ENCODE measurements at regions not wholly inside any gene's neighbourhood (a gene's known extent, or its start where the extent isn't known, plus 50 kb on each side); places are given as distances from the start of the nearest gene placed in this dataset.

- Histone ChIP-seq H3K4me1 (ENCODE audit: insufficient read depth) (no peaks in the 10 kb centered on the region), H3K79me2 (replicated peaks; ENCODE audit: insufficient read depth) (no peaks in the 10 kb centered on the region), H4K20me1 (replicated peaks; ENCODE audit: insufficient read depth) (no peaks in the 10 kb centered on the region), H3F3A (replicated peaks; ENCODE audit: low read depth) (no peaks in the 10 kb centered on the region), H3K4me2 (no peak overlapping the region), H3K36me3 (ENCODE audit: insufficient read depth) (no peaks in the 10 kb centered on the region), H3K9me2 (ENCODE audit: insufficient read depth) (no peaks in the 10 kb centered on the region; the same call in 1 of the 2 replicates), H3K27ac (ENCODE audit: low read depth) (no peak overlapping the region), H2AFZ (no peak overlapping the region), H3K27me3 (ENCODE audit: insufficient read depth) (no peaks in the 10 kb centered on the region), H3K4me3 (no peak overlapping the region)
- Mint-ChIP-seq H3K27ac (no peak overlapping the region), H3K4me1 (no peaks in the 10 kb centered on the region), H3K4me3 (no peak overlapping the region), H3K9me3 (peaks cover 95% of the 10 kb centered on the region), H3K36me3 (ENCODE audit: low read depth) (peaks cover 35% of the 10 kb centered on the region), H3K27me3 (ENCODE audit: insufficient read depth, low read depth, poor library complexity) (peaks cover 1% of the 10 kb centered on the region)
- TF ChIP-seq NANOG (IDR thresholded peaks at IDR 0.05; ENCODE audit: borderline replicate concordance): no peak
- TF ChIP-seq ZNF114 (CRISPR knock-in tag; IDR thresholded peaks at IDR 0.05): no peak
- no peak for TF ChIP-seq ETS1 (IDR thresholded peaks at IDR 0.05)
- no peak for ATAC-seq
- no peak for DNase-seq (ENCODE audit: low spot score)
Observed at GRCh38 chr12:127761880-127762279, 505.1 kb upstream of the TMEM132C start.

- H3K4me1 ChIP-seq (ENCODE audit: insufficient read depth): no peaks in the 10 kb centered on the region
- ATAC-seq (no peak), DNase-seq (ENCODE audit: low spot score) (no peak)
- H3K79me2 ChIP-seq (replicated peaks; ENCODE audit: insufficient read depth): no peaks in the 10 kb centered on the region
- H3F3A ChIP-seq (replicated peaks; ENCODE audit: low read depth): no peaks in the 10 kb centered on the region
- H3K9me2 ChIP-seq (ENCODE audit: insufficient read depth): no peaks in the 10 kb centered on the region
- Mint-ChIP-seq H3K4me1 (no peaks in the 10 kb centered on the region), H3K4me3 (no peak overlapping the region), H3K27me3 (ENCODE audit: insufficient read depth, low read depth, poor library complexity) (peaks cover 3% of the 10 kb centered on the region), H3K36me3 (ENCODE audit: low read depth) (peaks cover 41% of the 10 kb centered on the region), H3K27ac (no peak overlapping the region), H3K9me3 (peaks cover 95% of the 10 kb centered on the region)
- H3K36me3 ChIP-seq (ENCODE audit: insufficient read depth): no peaks in the 10 kb centered on the region; the same call in 1 of the 2 replicates
- H3K4me3 ChIP-seq: no peak overlapping the region
- H2AFZ ChIP-seq: no peak overlapping the region
- no peaks in the 10 kb centered on the region for H4K20me1 ChIP-seq (replicated peaks; ENCODE audit: insufficient read depth)
- H3K27me3 ChIP-seq (ENCODE audit: insufficient read depth): no peaks in the 10 kb centered on the region
- no peak overlapping the region for H3K4me2 ChIP-seq
- no peak overlapping the region for H3K27ac ChIP-seq (ENCODE audit: low read depth)
- TF ChIP-seq POLR2AphosphoS5 (IDR thresholded peaks at IDR 0.05; ENCODE audit: low read depth) (no peak), CREB1 (CRISPR knock-in tag; IDR thresholded peaks at IDR 0.05; ENCODE audit: low read depth) (no peak), EZH2 (IDR thresholded peaks at IDR 0.05; ENCODE audit: low read depth, unreplicated experiment) (no peak), ZNF331 (CRISPR knock-in tag; IDR thresholded peaks at IDR 0.05; ENCODE audit: low read depth) (no peak), EZH2phosphoT487 (IDR thresholded peaks at IDR 0.05; ENCODE audit: unreplicated experiment) (no peak), ZNF114 (CRISPR knock-in tag; IDR thresholded peaks at IDR 0.05) (no peak), REST (IDR thresholded peaks at IDR 0.05; ENCODE audit: unreplicated experiment) (no peak), ZNF462 (CRISPR knock-in tag; IDR thresholded peaks at IDR 0.05) (no peak)
Observed at GRCh38 chr12:127767656-127768055, 499.3 kb upstream of the TMEM132C start.
